Bronchial epithelial cell (primary cell): ENCODE measurements at regions not wholly inside any gene's neighbourhood (a gene's known extent, or its start where the extent isn't known, plus 50 kb on each side); places are given as distances from the start of the nearest gene placed in this dataset.

Experiments
- DNase-seq: peaks from one replicate; pipeline ENCODE4 v3.0.0-alpha.2; 2010; ENCODE audit warnings: low read depth
- FAIRE-seq: peaks from 2 replicates; lab custom pipeline; 2011; peaks lifted over from hg19 to GRCh38; lab: Jason Lieb, UNC
- H3K27me3 ChIP-seq: 2 replicates; pipeline ENCODE4 v1.5.1; 2011; ENCODE audit warnings: low read length; ENCODE audit not compliant: control insufficient read depth, insufficient read depth
- H3K36me3 ChIP-seq: 2 replicates; pipeline ENCODE4 v1.5.1; 2011; ENCODE audit warnings: low read length; ENCODE audit not compliant: control insufficient read depth, insufficient read depth
- H3K4me3 ChIP-seq: 2 replicates; pipeline ENCODE4 v1.5.1; 2011; ENCODE audit warnings: mild to moderate bottlenecking, low read depth, low read length, control low read depth
- TF ChIP-seq, protein P1 (sequence below): IDR thresholded peaks from 2 replicates; pipeline ENCODE4 v1.5.1; 2011; ENCODE audit warnings: mild to moderate bottlenecking, moderate library complexity, low read length, control low read depth, inconsistent platforms; ENCODE audit not compliant: insufficient read depth, severe bottlenecking

DNA sequence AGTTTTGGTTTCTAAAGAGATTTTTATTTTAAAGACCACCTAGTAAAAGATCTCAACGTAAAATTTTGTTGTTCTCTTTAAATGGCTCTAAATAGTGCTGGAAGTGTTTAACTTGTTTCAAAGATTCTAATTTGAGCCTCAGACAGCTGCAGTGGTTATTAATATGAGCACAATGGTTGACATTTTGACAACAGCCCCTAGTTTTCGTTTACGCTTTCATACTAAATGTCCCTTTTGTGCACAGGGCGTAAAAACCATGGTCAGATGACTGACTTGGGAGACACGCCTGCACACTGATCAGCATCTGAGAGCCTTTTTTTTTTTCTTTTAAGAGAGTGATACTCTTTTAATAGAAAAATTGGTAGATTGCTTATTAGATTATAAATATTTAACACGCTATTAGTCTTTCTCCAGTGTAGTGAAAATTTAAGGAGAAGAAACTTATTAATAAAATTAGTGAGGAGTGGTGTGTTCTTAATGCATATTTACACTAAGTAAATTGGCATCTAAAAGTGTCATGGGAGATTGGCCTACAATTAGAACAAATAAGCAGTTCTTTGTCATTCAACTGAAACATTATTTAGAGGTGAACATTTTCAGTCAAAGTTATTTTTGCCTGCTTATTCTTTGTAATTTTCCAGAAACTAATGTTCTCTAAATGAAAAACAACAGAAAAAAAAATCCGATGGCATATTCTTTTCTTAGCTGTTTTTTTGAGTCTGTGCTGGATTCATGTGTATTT, 182.8 kb upstream of the PHYHIPL start:
- H3K27me3 ChIP-seq = no peaks in the 10 kb centered on the region
- TF ChIP-seq, protein P1, sequence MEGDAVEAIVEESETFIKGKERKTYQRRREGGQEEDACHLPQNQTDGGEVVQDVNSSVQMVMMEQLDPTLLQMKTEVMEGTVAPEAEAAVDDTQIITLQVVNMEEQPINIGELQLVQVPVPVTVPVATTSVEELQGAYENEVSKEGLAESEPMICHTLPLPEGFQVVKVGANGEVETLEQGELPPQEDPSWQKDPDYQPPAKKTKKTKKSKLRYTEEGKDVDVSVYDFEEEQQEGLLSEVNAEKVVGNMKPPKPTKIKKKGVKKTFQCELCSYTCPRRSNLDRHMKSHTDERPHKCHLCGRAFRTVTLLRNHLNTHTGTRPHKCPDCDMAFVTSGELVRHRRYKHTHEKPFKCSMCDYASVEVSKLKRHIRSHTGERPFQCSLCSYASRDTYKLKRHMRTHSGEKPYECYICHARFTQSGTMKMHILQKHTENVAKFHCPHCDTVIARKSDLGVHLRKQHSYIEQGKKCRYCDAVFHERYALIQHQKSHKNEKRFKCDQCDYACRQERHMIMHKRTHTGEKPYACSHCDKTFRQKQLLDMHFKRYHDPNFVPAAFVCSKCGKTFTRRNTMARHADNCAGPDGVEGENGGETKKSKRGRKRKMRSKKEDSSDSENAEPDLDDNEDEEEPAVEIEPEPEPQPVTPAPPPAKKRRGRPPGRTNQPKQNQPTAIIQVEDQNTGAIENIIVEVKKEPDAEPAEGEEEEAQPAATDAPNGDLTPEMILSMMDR = no peak
- FAIRE-seq = no peak
- H3K4me3 ChIP-seq = no peak overlapping the region
- H3K36me3 ChIP-seq = no peaks in the 10 kb centered on the region
- DNase-seq = no peak

DNA sequence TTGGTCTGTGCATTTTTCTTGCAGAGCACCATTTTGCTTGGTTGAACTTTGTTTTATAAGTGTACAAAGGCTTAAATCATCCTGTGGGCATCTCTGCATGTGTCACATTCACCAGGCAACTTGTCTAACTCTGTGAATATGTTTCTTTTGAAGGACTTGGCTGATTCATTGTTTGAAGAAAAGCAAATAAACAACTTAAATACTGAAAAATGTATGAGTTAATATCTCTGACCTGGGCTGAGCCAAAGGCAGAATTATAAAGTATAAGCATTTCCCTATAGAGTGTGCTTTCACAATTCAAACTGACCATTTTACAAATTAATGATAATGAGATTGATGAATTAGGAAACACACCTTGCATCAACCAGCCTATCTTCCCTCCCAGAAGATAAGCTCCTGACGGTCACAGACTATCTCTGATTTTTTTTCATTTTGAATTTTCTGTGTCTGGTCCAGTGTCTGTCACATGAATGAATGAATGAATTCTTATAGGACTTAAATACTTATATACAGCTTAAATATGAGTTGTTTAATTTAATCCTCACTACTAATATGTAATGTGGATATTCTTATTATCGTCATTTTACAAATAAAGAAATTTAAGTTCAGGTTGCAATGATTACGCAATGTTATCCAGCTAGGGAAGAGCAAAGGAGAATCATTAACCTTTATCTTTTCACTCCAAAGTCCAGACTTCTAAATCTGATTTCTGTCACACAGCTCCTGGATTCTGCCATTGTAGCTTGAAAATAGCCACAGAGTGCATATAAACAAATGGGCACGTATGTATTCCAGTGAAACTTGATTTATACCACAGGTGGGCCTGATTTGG, 182.0 kb upstream of the PHYHIPL start:
- no peaks in the 10 kb centered on the region for H3K36me3 ChIP-seq
- TF ChIP-seq, protein P1 = no peak
- DNase-seq (peak; percentile 34), FAIRE-seq (no peak)
- H3K4me3 ChIP-seq = no peak overlapping the region
- no peaks in the 10 kb centered on the region for H3K27me3 ChIP-seq

DNA sequence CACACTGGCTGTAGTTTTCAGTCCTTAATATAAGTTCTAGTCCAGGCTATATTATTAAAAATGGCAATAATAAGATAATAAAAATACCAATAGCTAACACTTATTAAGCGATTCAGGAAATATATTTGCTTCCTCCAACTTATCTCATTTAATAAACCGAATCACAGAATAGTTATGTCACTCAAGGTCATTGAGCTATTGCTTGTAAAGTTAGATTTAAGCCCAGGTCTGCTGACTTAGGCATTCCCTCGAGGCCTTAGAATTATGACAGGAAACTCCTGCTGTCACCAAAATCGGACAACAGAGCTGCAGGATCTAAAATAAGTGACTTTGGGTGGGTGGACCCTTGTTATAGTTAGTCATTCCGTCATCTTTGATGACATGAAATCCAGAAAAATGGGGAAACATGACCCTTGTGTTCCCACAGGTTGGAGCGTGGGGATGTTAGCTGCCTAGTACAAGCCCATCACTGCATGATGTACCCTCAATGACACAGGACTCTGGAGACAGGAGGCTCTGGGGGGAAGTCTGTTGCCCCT, 181.3 kb upstream of the PHYHIPL start:
- FAIRE-seq (no peak), DNase-seq (no peak)
- no peak overlapping the region for H3K4me3 ChIP-seq
- no peaks in the 10 kb centered on the region for H3K36me3 ChIP-seq
- TF ChIP-seq, protein P1 = no peak
- no peaks in the 10 kb centered on the region for H3K27me3 ChIP-seq

DNA sequence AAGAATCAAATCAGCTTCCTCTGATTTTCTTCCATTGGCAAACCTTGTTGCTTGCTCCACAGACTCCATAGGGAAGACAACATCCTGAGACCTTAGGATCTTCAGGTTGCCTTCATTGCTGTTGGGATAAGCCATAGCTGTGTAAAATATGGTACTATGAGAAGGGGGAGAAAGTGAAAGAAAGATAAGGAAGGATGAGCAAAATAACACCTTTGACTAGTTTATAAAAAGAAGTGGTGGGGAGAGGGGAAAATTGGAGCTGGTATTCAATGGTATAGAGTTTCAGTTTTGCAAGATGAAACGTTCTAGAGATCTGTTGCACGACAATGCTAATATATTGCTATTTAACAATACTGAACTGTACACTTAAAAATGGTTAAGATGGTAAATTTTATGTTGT, 180.4 kb upstream of the PHYHIPL start:
- TF ChIP-seq, protein P1 = no peak
- no peak for DNase-seq
- no peaks in the 10 kb centered on the region for H3K36me3 ChIP-seq
- no peaks in the 10 kb centered on the region for H3K27me3 ChIP-seq
- H3K4me3 ChIP-seq = no peak overlapping the region
- FAIRE-seq = no peak

DNA sequence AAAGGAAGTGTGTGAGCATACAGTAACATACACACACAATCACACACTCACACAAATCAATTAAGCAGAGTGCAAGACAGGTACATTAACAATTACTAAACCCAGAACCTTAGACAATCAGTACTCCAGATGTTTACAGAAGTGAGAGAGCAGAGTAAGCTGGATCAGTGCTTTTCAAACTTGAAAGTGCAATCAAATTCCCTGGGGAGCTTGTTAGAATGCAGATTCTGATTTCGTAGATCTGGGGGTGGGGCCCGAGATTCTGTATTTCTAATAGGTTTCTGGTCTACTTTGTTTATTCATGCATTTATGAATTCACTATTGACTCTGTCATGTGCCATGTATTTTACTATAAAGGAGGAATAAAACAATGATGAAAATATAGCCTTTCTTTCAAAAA, 179.6 kb upstream of the PHYHIPL start:
- FAIRE-seq (no peak), DNase-seq (no peak)
- no peaks in the 10 kb centered on the region for H3K27me3 ChIP-seq
- TF ChIP-seq, protein P1 = no peak
- H3K36me3 ChIP-seq = no peaks in the 10 kb centered on the region
- no peak overlapping the region for H3K4me3 ChIP-seq
